GM10266 (cell line): ENCODE measurements at regions not wholly inside any gene's neighbourhood (a gene's known extent, or its start where the extent isn't known, plus 50 kb on each side); places are given as distances from the start of the nearest gene placed in this dataset.

Experiments
- DNase-seq: peaks from one replicate; pipeline ENCODE4 v3.0.0; 2012; ENCODE audit errors: extremely low spot score
- TF ChIP-seq, protein P1 (sequence below): IDR thresholded peaks from 2 replicates; pipeline ENCODE4 v1.5.1; 2012; ENCODE audit warnings: mild to moderate bottlenecking, low read depth; ENCODE audit not compliant: control insufficient read depth, insufficient read depth; ENCODE audit errors: missing control alignments

DNA sequence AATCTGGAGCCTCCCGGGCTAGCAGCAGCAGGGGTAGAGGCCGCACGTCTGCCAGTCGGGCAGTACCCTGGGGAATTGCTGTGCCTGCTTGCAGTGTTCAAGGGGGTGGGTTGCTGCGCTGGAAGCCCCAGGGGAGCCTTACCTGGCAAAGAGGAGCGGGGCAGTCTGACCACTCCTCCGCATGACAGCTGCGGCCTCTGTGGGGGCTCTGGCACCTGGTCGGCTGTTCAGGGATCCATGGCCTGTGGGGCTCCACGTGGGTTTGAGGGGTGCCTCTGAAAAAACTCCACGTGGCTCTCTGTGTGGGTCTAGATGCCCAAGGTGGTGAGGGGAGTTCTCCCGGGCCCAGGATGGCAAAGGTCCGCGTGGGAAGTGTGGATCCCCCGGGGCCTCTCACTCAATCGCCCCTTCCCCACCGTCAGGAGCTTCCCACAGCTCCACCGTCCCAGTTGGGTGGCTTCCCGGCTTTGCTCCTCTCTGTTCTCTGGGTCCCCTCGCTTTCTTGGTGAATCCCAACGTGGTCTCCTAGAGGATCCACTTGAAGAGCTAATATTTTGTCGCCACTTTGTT is 184.5 kb downstream of the EFHB start:
- DNase-seq, result no peak
- TF ChIP-seq, protein P1, sequence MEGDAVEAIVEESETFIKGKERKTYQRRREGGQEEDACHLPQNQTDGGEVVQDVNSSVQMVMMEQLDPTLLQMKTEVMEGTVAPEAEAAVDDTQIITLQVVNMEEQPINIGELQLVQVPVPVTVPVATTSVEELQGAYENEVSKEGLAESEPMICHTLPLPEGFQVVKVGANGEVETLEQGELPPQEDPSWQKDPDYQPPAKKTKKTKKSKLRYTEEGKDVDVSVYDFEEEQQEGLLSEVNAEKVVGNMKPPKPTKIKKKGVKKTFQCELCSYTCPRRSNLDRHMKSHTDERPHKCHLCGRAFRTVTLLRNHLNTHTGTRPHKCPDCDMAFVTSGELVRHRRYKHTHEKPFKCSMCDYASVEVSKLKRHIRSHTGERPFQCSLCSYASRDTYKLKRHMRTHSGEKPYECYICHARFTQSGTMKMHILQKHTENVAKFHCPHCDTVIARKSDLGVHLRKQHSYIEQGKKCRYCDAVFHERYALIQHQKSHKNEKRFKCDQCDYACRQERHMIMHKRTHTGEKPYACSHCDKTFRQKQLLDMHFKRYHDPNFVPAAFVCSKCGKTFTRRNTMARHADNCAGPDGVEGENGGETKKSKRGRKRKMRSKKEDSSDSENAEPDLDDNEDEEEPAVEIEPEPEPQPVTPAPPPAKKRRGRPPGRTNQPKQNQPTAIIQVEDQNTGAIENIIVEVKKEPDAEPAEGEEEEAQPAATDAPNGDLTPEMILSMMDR, result no peak

DNA sequence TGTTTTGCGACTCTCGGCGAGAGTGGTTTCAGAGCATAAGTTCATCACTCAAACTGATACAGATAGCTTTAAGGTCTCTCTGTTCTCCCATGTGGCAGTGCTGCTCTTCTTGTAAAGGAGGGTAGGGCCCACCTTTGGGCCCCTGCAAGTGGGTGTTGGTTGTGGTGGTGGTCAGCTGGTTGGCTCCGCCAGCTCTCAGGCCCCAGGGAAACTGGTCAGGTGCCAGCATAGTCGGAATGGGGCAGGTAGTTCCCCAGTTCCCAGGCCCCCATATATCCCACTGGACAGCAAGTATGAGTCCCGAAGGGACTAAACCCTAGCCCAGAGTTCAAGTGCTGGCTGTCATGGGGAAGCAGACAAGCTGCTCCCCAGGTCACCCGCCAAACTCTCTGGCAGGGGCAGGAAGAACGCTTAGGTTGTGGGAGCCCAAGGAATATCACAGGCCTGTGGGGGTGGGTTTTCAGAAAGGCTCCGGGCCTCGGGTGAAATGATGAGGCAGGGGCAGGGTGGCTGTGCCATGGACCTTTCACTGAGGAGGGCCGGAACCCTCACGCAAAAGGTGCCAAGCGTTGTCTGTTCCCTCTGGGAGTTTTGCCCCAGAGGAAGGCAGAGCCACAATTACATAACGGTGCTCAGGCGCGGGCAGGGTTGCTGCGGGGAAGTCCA is 185.1 kb downstream of the EFHB start:
- no peak for DNase-seq
- TF ChIP-seq, protein P1, result no peak

DNA sequence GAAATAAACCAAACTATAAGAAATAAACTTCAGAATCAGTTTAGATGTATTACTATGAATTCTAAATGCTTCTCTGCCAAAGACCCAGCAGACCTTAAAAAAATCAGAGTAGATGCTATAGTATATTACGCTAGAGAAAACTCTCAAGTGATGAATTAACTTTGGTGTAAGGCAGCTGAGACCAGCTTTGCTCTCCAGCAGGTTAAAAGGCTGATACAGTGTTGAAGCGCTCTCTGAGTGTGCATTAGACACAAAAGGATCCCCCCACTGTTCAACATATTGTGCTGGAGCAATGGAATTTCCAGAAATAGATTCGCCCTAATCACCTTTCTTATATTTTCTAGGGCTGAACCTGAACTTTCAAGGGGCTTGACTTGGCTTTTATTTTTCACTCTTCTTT is 190.0 kb downstream of the EFHB start:
- TF ChIP-seq, protein P1, result no peak
- no peak for DNase-seq

DNA sequence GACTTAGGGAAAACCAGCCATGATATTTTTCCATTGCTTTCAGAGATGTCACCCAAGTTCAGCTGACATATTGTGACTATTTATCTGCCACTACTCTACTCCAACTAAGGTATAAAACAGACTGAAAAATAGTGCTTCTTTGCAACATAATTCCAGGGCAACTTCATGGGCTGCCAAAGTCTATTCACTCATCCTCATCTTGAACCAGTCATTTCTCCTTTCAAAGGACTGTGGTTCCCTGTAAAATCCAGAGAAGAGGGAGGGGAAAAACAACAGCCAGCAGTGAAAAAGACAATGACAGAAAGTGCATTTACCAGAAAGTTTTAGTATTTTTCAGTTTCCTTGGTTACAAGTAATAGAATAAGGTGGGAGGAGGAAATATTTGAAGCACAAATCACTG is 191.1 kb downstream of the EFHB start:
- TF ChIP-seq, protein P1, result no peak
- no peak for DNase-seq

DNA sequence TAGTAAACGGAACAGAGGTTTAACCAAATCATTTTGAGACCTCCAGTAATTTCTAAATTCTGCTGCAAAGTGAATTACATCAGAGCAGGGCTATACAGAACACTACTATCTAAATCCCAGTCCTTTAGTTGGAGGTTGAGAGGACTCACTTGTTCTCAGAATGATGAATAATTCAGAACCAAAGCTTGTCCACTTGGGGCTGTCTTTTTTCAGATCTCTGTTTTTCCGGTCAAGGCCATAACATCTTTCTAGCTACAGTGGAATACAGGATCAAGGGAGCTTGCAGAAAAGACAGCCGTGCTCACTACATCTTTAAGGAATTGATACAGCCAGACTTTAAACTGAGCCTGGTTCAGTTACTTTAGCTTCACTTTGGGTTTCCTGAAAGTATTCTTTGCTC is 194.5 kb downstream of the EFHB start:
- TF ChIP-seq, protein P1, result no peak
- DNase-seq, result no peak

DNA sequence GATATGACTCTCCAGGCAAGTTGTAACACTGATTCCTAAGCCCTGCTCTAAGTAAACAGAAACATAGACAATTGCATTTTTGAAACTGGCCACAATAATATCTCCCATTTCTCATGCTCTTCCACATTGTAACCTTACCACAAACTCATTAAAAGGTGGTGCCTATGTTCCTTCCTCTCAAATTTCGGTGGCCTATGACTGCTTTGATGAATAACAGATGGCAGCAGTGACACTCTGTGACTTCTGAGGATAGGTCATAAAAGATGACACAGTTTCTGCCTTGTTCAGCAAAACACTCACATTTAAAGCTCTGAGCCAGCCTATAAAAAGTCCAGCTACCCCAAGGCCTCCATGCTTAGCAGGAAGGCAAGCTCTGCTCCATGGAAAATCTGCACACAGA is 195.2 kb downstream of the EFHB start:
- DNase-seq, result no peak

DNA sequence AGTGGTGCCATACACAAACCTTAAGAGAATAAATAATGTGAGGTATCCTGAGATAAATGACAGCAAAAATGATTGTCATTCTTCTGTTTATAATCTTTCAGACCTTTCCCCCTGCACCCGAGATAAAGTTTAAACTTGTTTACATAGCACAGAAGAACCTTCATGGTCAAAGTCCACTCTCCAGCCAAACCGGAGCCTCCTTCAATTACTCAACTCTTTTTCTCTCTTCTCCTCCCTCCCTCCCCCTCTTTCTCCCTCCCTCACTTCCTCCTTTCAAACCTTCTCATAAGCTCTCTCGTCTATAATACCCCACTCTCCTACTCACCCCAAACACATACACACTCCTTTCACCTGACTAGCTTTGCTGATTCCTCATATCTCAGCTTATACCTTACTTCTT is 198.9 kb downstream of the EFHB start:
- DNase-seq, result no peak
- TF ChIP-seq, protein P1, result no peak

More for the DNA sequence above, 195.2 kb downstream of the EFHB start:
- TF ChIP-seq, protein P1, result no peak
